Muscle of arm (tissue), 1 donor: ENCODE measurements at regions not wholly inside any gene's neighbourhood (a gene's known extent, or its start where the extent isn't known, plus 50 kb on each side); places are given as distances from the start of the nearest gene placed in this dataset.

Experiments
- DNase-seq: peaks from one replicate; pipeline ENCODE4 v3.0.0-alpha.2; 2013

DNA sequence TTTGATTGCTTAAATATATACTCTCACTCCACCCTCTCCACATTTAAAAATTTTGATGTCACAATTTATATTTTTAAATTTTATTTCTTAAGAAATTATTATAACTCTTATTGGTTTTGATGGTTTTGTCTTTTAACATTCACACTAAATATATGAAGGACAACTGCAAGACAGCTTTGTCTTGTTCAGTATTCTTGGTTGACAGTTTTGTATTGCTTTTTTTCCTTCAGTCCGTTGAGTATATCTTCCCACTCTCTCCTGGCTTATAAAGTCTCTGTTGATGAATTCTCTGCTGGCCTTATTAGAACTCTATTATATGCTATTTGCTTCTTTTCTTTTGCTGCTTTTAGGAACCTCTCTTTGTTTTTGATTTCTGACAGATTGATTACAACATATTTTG is 392.2 kb downstream of the C6orf118 start:
- no peak for DNase-seq

- no peak for DNase-seq
Observed at GRCh38 chr6:164916087-164916486, 393.3 kb downstream of the C6orf118 start.

- peak; percentile 38 for DNase-seq
Observed at GRCh38 chr6:164911873-164912580, 397.4 kb downstream of the C6orf118 start.

DNA sequence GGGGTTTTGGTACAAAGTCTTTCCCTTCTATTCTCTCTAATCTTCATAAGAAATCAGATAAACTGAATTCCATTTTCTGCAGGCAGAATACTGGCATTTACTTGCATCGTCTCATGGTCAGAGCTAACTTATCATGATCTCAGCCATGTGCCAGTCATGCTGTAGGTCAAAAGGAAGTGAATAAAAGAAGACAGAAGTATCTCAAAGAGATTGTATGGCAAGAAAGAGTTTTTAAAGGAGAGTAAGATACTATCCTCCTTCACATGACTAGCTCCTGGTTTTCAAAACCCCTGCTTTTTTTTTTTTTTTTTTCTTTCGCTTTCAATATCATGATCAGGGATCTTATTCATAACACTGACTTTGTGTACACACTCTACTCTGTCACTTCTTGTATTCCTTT is 398.3 kb downstream of the C6orf118 start:
- DNase-seq, result no peak

GRCh38 chr6:164906766-164907165 is 402.6 kb downstream of the C6orf118 start:
- no peak for DNase-seq

- no peak for DNase-seq
Observed at GRCh38 chr6:164905311-164905710, 404.1 kb downstream of the C6orf118 start.

DNA sequence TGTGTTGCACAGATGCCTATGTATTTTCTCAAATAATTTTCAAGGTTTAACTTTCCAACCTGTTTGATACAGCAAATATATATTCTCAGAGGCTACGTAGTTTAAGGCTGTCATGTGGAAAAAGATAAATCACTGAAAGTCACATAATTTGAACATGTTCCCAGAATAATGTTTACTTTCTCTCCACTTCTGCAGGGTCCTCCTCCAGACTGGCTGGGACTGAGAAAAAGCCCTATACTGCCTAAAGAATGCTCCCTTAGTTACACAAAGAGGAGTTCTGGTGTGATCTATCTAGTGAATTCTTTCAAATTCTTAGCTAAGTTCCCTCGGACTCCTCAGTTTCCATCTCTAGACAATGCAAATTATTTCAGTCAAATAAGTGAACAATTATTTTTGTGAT is 411.0 kb downstream of the C6orf118 start:
- DNase-seq, result no peak

- DNase-seq, result no peak
Observed at GRCh38 chr6:164897523-164898235, 411.7 kb downstream of the C6orf118 start.

- DNase-seq, result no peak
Observed at GRCh38 chr6:164889980-164890379, 419.4 kb downstream of the C6orf118 start.

DNA sequence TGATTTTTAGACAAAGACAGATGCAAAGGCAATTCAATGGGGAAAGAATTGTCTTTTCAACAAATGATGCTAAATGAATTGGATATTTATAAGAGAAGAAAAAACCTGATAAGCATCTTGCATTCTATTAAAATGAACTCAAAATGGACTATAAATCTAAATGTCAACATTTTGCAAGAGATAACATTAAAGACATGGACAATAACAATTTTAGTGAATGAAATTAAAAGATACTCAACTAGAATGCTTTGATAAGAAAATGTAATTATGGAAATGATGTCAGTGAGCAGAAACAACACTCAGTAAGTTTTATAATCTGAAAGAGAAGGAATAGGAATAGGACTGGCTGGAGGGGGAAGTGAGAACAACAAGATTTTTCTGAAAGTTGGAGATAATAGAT is 421.7 kb downstream of the C6orf118 start:
- no peak for DNase-seq

- no peak for DNase-seq
Observed at GRCh38 chr6:164882236-164882635, 427.2 kb downstream of the C6orf118 start.

- DNase-seq, result no peak
Observed at GRCh38 chr6:164871783-164872182, 437.6 kb downstream of the C6orf118 start.

DNA sequence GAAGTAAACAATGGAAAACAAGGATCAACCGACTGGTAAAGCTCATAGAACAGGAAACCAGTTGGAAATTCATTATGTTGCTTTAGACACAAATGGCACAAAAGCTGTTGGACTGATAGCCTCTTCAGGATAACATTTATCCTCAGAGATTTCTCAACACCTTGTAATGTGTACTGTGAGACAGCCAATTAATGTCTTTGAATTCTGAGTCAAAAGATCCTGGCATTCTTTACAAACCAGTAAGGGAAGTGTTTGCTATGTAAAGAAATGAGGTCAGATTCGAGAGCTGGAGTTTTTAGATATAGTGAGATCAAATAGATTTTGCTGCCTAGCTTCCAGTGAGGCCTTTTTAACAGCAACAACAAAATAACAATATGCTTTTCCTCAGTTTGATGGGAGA is 439.2 kb downstream of the C6orf118 start:
- DNase-seq, result no peak

DNA sequence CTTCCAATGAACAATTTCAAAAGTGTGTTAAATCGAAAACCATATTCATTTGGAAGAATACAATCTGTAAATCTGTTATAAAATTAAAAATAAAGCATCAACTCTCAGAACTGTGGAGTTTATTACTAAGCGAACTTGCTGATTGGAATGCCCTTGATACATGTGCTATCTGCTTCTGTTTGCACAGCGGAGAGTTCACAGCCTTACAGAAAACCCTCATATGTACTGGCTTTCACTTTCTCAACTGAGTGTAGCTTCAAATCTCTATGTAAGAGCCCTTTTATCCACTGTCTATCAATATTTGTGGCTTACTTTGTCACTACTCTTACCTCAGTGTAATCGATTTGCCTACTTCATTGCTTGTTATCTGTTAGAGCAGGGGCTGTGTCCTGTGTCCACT is 447.4 kb downstream of the C6orf118 start:
- DNase-seq, result no peak

DNA sequence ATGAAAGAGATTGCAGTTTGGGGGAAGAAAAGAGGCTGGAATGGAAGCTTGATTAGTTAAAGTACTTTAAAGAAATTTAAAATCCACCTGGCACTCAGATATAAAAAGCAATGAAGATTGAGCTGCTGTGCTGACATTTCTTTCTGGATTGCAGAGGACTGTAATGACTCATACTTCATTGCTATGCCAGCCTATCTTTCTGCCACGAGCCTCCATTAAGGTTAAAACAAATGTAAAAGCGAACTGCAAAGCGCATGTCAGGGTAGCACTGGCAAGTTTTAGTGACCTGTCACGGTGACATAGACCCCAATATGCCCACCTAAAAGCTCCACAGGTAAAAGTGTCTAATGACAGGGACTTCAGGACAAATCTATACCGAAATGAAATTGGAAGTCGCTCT is 449.6 kb downstream of the C6orf118 start:
- no peak for DNase-seq

- DNase-seq, result no peak
Observed at GRCh38 chr6:164856138-164856537, 453.3 kb downstream of the C6orf118 start.

DNA sequence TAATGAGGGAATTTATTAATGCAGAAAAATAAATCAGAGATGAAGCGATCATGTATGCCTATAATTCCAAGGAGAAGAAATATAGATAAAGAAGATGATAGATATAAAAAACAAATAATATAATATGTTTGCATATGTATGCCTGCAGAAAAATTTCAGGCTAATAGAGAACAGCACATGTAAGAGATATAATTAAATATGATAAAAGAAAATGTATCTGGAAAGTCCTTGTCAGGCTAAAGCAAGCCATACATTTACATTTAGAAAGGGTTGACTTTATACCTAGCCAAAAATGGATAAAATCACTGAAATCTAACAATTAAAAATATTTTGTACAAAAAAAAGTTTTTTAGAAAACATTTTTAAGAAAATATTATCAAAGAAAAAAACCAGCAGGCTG is 454.1 kb downstream of the C6orf118 start:
- DNase-seq, result no peak

DNA sequence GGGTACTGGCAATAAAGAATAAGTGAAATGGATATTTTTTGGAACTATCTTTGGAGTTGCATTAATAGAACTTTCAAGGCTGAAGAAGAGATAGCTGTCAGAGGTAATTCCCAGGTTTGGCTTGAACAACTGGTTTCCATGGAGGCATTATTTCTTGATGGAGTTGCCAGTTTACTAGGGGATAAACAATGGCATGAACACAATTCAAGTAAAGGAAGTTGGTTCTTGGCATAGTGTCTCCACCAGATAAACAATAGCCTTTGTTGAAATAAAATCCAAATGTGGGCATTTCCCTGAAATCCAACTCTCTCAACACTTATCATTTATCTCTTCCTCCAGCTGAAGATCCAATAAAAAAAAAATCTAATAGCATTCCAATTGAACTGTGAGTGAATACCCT is 454.9 kb downstream of the C6orf118 start:
- DNase-seq, result no peak

DNA sequence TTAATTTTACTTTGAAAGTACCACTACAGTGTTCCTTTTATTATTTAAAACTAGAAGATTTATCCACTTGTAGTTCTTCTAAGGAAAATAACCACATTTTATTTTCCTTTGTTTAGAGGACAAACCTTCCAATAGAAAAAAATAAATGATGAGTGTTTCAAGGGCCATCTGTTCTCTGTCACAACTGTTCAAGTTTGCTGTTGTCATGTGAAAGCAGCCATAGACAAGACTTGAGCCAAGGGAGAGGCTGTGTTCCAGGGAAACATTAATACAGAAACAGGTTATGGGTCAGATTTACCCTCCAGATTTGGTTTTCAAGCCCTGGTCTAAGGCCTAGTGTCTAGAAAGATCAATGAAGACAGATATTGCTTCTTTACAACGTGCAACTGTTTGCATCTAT is 463.6 kb downstream of the C6orf118 start:
- DNase-seq, result no peak

- no peak for DNase-seq
Observed at GRCh38 chr6:164842085-164842484, 467.3 kb downstream of the C6orf118 start.

GRCh38 chr6:164838068-164838615 is 471.3 kb downstream of the C6orf118 start:
- no peak for DNase-seq

DNA sequence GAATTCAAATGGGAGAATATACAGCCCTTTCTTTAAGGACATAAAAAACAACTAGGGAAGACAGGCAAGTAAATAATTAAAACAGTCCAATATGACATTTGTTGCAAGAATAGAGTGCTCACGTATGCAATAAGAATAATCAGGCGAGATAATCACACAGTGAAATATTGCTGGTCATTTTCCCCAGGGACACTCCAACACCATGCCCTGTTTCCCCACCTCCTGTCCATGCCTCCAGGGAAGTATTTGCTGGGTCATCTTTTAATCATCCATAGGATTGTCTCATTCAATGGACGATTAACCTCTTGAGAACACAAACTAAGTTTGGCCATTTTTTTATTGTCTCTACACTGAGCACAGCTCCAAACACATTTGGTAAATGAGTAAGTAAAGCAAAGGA is 472.9 kb downstream of the C6orf118 start:
- DNase-seq, result no peak

- no peak for DNase-seq
Observed at GRCh38 chr6:164832410-164832809, 477.0 kb downstream of the C6orf118 start.
